HepG2 (cell line): ENCODE measurements at regions not wholly inside any gene's neighbourhood (a gene's known extent, or its start where the extent isn't known, plus 50 kb on each side); places are given as distances from the start of the nearest gene placed in this dataset.

Experiments used
- ATAC-seq: fragments of 200-7000 bp; cut with Tn5 transposase; 3 replicates; pipeline ENCODE4 v1.9.1; 2020; ENCODE audit warnings: mild to moderate bottlenecking, moderate library complexity
- BruUV-seq: library from RNA; stranded (reverse); fragments of 400-500 nt; replicated peaks from 2 replicates; lab custom pipeline; 2021; lab: Mats Ljungman, UMichigan
- CTCF ChIA-PET: fragments of 300-600 bp; formaldehyde crosslinking; extraction: SDS; loops from one replicate; lab custom pipeline; 2021; ENCODE audit warnings: low total read pairs, inconsistent platforms, low intra/inter-chr PET ratio; lab: Yijun Ruan, JAX
- POLR2A ChIA-PET: fragments of 350-600 bp; sonication (Branson Sonifier 250); formaldehyde crosslinking; loops from one replicate; lab custom pipeline; 2020; ENCODE audit warnings: antibody characterized with exemption, inconsistent platforms; lab: Yijun Ruan, JAX
- DNase-seq: peaks from one replicate; pipeline ENCODE4 v3.0.0-alpha.2; 2015; ENCODE audit warnings: low spot score
- FAIRE-seq: peaks from 3 replicates; lab custom pipeline; 2011; peaks lifted over from hg19 to GRCh38; lab: Jason Lieb, UNC
- H2AFZ ChIP-seq: one replicate; pipeline ENCODE4 v1.6.1; 2011; ENCODE audit warnings: low read length, inconsistent platforms
- H3K27ac ChIP-seq: fragments of 300-600 bp; 3 replicates; pipeline ENCODE4 v1.8.0; 2011; ENCODE audit warnings: mixed run types, mild to moderate bottlenecking, mixed read lengths, low read length, inconsistent platforms; ENCODE audit not compliant: insufficient read depth; ENCODE audit errors: extremely low read length
- H3K27me3 ChIP-seq, 2 experiments: fragments of 200-600 bp in 1 of 2; 2 replicates in 1 of 2; 3 replicates in 1 of 2; pipeline versions ENCODE4 v1.6.0 to v1.8.0; 2011; ENCODE audit warnings: low read length in 2 of 2, mild to moderate bottlenecking in 2 of 2, moderate library complexity in 2 of 2, inconsistent platforms in 1 of 2; ENCODE audit not compliant: insufficient read depth in 2 of 2, control insufficient read depth in 1 of 2
- H3K36me3 ChIP-seq, 2 experiments: fragments of 200-600 bp in 1 of 2; replicated peaks in 1 of 2; 2 replicates in 1 of 2; 3 replicates in 1 of 2; pipeline versions ENCODE4 v1.5.1 to v1.8.0; 2011; ENCODE audit warnings: low read length in 2 of 2, inconsistent platforms in 1 of 2; ENCODE audit not compliant: insufficient read depth in 2 of 2, control insufficient read depth in 1 of 2
- H3K4me1 ChIP-seq: 2 replicates; pipeline ENCODE4 v1.5.1; 2012; ENCODE audit warnings: low read length, inconsistent platforms; ENCODE audit not compliant: insufficient read depth
- H3K4me2 ChIP-seq: 2 replicates; pipeline ENCODE4 v1.6.0; 2011; ENCODE audit warnings: low read depth, low read length, inconsistent platforms
- H3K4me3 ChIP-seq, 3 experiments: fragments of 200-600 bp in 1 of 3; sonication (generic), shearing (Covaris generic) in 1 of 3; replicated peaks in 1 of 3; 2 replicates each; pipeline ENCODE4 v1.5.1; 2011 to 2016; ENCODE audit warnings: low read length in 3 of 3, inconsistent platforms in 2 of 3, low read depth in 2 of 3, mild to moderate bottlenecking in 2 of 3, control low read depth in 1 of 3, mixed read lengths in 1 of 3; ENCODE audit not compliant: insufficient read depth in 1 of 3
- H3K79me2 ChIP-seq: one replicate; pipeline ENCODE4 v1.6.1; 2011; ENCODE audit warnings: low read length, inconsistent platforms; ENCODE audit not compliant: insufficient read depth
- H3K9ac ChIP-seq: 2 replicates; pipeline ENCODE4 v1.6.0; 2011; ENCODE audit warnings: mild to moderate bottlenecking, low read depth, low read length, inconsistent platforms; ENCODE audit not compliant: insufficient read depth
- H3K9me3 ChIP-seq: 2 replicates; pipeline ENCODE4 v1.5.1; 2012; ENCODE audit warnings: mild to moderate bottlenecking, low read length
- H4K20me1 ChIP-seq: 2 replicates; pipeline ENCODE4 v1.6.0; 2011; ENCODE audit warnings: inconsistent platforms, mild to moderate bottlenecking, low read length, moderate library complexity; ENCODE audit not compliant: insufficient read depth
- CBX2 ChIP-seq, 2 experiments: fragments of 200-600 bp in 1 of 2; sonication (generic); formaldehyde crosslinking in 1 of 2; IDR thresholded peaks; 2 replicates each; pipeline versions ENCODE4 v1.7.0 to v1.8.1; 2018 to 2022; ENCODE audit warnings: low read depth in 2 of 2, low read length in 1 of 2, mild to moderate bottlenecking in 1 of 2, missing genetic modification reagents in 1 of 2
- CCDC6 ChIP-seq: sonication (generic); formaldehyde crosslinking; IDR thresholded peaks from 2 replicates; pipeline ENCODE4 v1.8.1; 2022; ENCODE audit warnings: mild to moderate bottlenecking, missing genetic modification reagents, moderate library complexity
- NFE2L2 ChIP-seq: fragments of 150-350 bp; IDR thresholded peaks from 2 replicates; pipeline ENCODE4 v1.6.1; 2014; ENCODE audit warnings: low read length
- PATZ1 ChIP-seq: sonication (generic); formaldehyde crosslinking; IDR thresholded peaks from 2 replicates; pipeline ENCODE4 v1.4.0; 2020; ENCODE audit warnings: missing genetic modification reagents
- SKIL ChIP-seq: sonication (generic); formaldehyde crosslinking; IDR thresholded peaks from 2 replicates; pipeline ENCODE4 v1.8.0; 2022; ENCODE audit warnings: missing genetic modification reagents, mild to moderate bottlenecking, moderate library complexity, borderline replicate concordance
- SRSF4 ChIP-seq: fragments of 200-400 bp; formaldehyde crosslinking; IDR thresholded peaks from one replicate; pipeline ENCODE4 v1.6.1; 2018; ENCODE audit warnings: mild to moderate bottlenecking, low read depth, low read length, moderate library complexity; ENCODE audit not compliant: poor library complexity, severe bottlenecking
- TEF ChIP-seq: sonication (generic); formaldehyde crosslinking; IDR thresholded peaks from 2 replicates; pipeline ENCODE4 v1.5.0; 2020; ENCODE audit warnings: missing genetic modification reagents
- THAP11 ChIP-seq: IDR thresholded peaks from 2 replicates; pipeline ENCODE4 v1.6.1; 2016; ENCODE audit warnings: missing biosample characterization, missing genetic modification reagents
- ZBTB26 ChIP-seq: IDR thresholded peaks from 2 replicates; pipeline ENCODE4 v1.6.1; 2016; ENCODE audit warnings: missing compliant biosample characterization, missing genetic modification reagents, borderline replicate concordance
- WGBS: methylation state at CpG from one replicate; pipeline ENCODE4 v1.1.6; 2017; ENCODE audit warnings: low lambda C conversion rate; 5-methylcytosine and 5-hydroxymethylcytosine counted together
- in situ Hi-C: cut with HindIII; loops from 2 replicates; pipeline ENCODE4 v1.10.0; 2017; ENCODE audit warnings: low pct_unique_long_range_greater_than_20kb; ENCODE audit not compliant: extremely low pct_ligation_motif_present
- intact Hi-C: fragments of 100-400 bp; cut with micrococcal nuclease; formaldehyde crosslinking; loops from one replicate; pipeline ENCODE4 v1.10.0; 2022; ENCODE audit not compliant: unreplicated experiment

GRCh38 chr1:218123968-218124367 is 161.1 kb upstream of the RRP15 start:
- no peak overlapping the region for H3K4me3 ChIP-seq
- no peak overlapping the region for H3K4me2 ChIP-seq
- no peak overlapping the region for H3K9ac ChIP-seq
- no peak for TF ChIP-seq ZBTB26 (CRISPR knock-in tag)
- no peak for TF ChIP-seq SKIL (CRISPR knock-in tag)
- TF ChIP-seq TEF (CRISPR knock-in tag): no peak
- no peak for TF ChIP-seq CCDC6 (CRISPR knock-in tag)
- TF ChIP-seq SRSF4: no peak
- TF ChIP-seq CBX2 (IDR thresholded peaks at IDR 0.05; ENCODE audit: low read depth, low read length): no peak
- TF ChIP-seq CBX2 (CRISPR knock-in tag; IDR thresholded peaks at IDR 0.05; ENCODE audit: low read depth): no peak
- no peak for TF ChIP-seq THAP11
- TF ChIP-seq PATZ1 (CRISPR knock-in tag): no peak
- TF ChIP-seq NFE2L2: no peak
- TF ChIP-seq, all 625 proteins: peak for 0
- ATAC-seq: no peak
- Histone ChIP-seq H4K20me1 (no peaks in the 10 kb centered on the region), H2AFZ (no peak overlapping the region), H3K36me3 (no peaks in the 10 kb centered on the region), H3K27ac (no peak overlapping the region), H3K9me3 (no peaks in the 10 kb centered on the region), H3K27me3 (no peaks in the 10 kb centered on the region; a peak in 1 of 5 replicates), H3K79me2 (no peaks in the 10 kb centered on the region), H3K4me1 (no peaks in the 10 kb centered on the region)
- POLR2A ChIA-PET: no interaction called here
- in situ Hi-C loops (no loop called here), intact Hi-C loops (no loop called here)
- no TSS peak for BruUV-seq
- CTCF ChIA-PET: no interaction called here
- WGBS: 11% methylated on average over 4 of the region's 4 CpGs
- DNase-seq: no peak
- FAIRE-seq: no peak
